HT1080 (cell line): ENCODE measurements at regions not wholly inside any gene's neighbourhood (a gene's known extent, or its start where the extent isn't known, plus 50 kb on each side); places are given as distances from the start of the nearest gene placed in this dataset.

ENCODE experiments used
- DNase-seq: peaks from one replicate; pipeline ENCODE4 v3.0.0-alpha.2; 2015; ENCODE audit warnings: low read depth

GRCh38 chr2:239676716-239677452, 276.1 kb upstream of the HDAC4 start:
- no peak for DNase-seq

- no peak for DNase-seq
These were observed 275.3 kb upstream of the HDAC4 start for GRCh38 chr2:239675826-239676715.

- no peak for DNase-seq
These were observed 274.4 kb upstream of the HDAC4 start for GRCh38 chr2:239674981-239675825.

GRCh38 chr2:239674101-239674980, 273.5 kb upstream of the HDAC4 start:
- DNase-seq: no peak

GRCh38 chr2:239673641-239674040, 272.8 kb upstream of the HDAC4 start:
- DNase-seq: no peak

GRCh38 chr2:239671916-239672849, 271.4 kb upstream of the HDAC4 start:
- DNase-seq: no peak

- DNase-seq: no peak
These were observed 270.7 kb upstream of the HDAC4 start for GRCh38 chr2:239671471-239671870.

- no peak for DNase-seq
These were observed 269.8 kb upstream of the HDAC4 start for GRCh38 chr2:239670463-239671120.

- no peak for DNase-seq
These were observed 269.2 kb upstream of the HDAC4 start for GRCh38 chr2:239669899-239670460.

GRCh38 chr2:239669181-239669898, 268.5 kb upstream of the HDAC4 start:
- no peak for DNase-seq

- no peak for DNase-seq
These were observed 267.8 kb upstream of the HDAC4 start for GRCh38 chr2:239668651-239669050.

GRCh38 chr2:239668042-239668441, 267.2 kb upstream of the HDAC4 start:
- DNase-seq: no peak

GRCh38 chr2:239667431-239667985, 266.7 kb upstream of the HDAC4 start:
- no peak for DNase-seq

- no peak for DNase-seq
These were observed 266.1 kb upstream of the HDAC4 start for GRCh38 chr2:239666855-239667376.

- DNase-seq: no peak
These were observed 265.4 kb upstream of the HDAC4 start for GRCh38 chr2:239666053-239666854.

GRCh38 chr2:239664216-239664810, 263.5 kb upstream of the HDAC4 start:
- DNase-seq: no peak
